Amygdala (tissue), 56 donors: ENCODE measurements at regions not wholly inside any gene's neighbourhood (a gene's known extent, or its start where the extent isn't known, plus 50 kb on each side); places are given as distances from the start of the nearest gene placed in this dataset.

Source experiments
- DNase-seq, 56 donors: peaks; one replicate each; lab custom pipeline; 2025; lab: John Stamatoyannopoulos, UW

DNA sequence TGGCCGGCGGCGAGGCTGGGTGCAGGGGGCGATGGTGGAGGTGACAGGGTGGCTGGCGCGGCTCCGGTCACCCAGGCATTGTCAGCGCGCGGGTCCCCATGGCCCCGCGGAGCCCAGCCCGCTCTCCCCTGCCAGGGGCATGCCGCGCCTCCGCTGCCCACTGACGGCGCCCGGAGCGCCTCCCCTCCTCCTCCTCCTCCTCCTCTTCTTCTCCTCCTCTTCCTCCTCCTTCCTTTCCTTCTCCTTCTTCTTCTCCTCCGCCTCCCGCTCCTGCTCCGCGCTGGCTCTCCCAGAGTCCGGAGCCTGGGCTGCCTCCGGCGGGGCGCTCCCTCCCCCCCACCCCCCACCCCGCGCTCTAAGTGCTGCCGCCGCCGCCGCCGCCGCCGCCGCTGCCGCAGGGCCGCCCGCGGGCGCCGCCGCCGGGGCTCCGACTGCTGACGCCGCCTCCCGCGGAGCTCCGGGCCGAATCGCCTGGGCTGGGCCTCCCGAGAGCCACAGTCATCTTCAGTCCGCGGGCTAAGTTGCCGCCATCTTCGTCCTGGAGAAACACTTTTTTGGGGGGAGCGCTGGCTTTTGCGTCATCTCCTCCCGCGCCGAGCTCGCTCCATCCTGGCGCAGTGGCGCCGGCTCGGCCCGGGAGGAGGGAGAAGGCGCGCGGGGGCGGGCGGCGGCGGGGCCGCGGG lies 348.3 kb downstream of the LIG4 start:
- peak in 39 of 56 donors; percentile 3 to 64 (median 28) for DNase-seq

GRCh38 chr13:107866032-107866940 lies 349.1 kb downstream of the LIG4 start:
- DNase-seq = peak in 36 of 56 donors; percentile 2 to 71 (median 23)

- no peak for DNase-seq
Measured at GRCh38 chr13:107865643-107866031, 349.7 kb downstream of the LIG4 start.

- DNase-seq = no peak
Measured at GRCh38 chr13:107865318-107865575, 350.1 kb downstream of the LIG4 start.

DNA sequence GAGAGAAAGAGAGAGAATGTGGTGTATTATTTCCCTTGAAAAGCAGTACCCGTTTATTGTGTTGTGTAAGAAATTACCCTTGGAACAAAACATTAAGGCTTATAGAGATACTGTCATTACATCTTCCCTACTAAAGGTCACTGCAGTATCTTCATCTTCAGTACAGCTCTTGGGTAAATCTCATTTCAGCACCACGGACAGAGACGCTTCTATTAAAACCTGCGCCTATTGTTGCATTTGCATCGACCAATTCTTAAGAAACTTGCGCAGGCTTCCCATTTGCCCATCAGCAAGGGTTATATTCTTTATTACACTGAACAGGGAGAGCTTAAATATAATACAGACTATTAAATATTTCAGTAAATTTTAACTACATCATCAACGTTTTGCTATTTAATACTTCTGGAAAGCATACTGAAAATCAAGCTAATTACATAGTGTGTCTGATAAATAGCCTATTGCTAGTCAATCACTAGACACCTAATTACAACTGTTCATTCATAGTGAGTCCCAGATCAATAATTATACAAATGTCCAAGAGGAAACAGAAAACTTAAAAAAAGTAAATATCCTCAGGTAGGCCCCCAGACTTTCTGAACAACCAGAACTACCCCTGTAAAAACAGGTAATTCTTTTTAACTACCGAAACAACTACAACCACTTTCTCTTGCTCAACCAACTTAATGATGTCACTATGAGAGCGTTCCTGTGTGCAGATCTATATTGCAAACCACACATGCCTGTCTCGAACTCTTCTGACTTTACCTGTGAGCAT lies 350.6 kb downstream of the LIG4 start:
- DNase-seq = peak in 4 of 56 donors; percentile 1 to 18 (median 2)

GRCh38 chr13:107860284-107860683 lies 355.1 kb downstream of the LIG4 start:
- DNase-seq = no peak

DNA sequence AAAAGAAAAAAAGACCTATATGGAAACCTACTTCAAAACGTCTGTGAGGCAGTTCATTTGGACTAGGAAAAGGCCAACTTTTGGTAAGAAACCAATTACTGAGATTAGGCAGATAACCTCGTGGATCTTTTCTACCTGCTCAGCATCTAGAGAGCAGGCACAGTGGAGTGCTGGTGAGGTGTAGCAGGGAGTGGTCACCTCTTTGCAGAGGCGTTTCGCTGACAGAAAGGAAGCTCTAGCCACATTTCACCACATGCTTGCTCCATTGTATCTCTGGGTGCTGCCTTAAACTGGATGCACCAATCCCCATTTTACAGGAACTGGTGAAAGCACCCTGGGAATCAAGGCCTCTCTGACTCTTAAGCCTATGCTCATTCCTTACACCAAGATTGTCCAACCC lies 360.5 kb downstream of the LIG4 start:
- DNase-seq = no peak

GRCh38 chr13:107852072-107852471 lies 363.3 kb downstream of the LIG4 start:
- DNase-seq = no peak

DNA sequence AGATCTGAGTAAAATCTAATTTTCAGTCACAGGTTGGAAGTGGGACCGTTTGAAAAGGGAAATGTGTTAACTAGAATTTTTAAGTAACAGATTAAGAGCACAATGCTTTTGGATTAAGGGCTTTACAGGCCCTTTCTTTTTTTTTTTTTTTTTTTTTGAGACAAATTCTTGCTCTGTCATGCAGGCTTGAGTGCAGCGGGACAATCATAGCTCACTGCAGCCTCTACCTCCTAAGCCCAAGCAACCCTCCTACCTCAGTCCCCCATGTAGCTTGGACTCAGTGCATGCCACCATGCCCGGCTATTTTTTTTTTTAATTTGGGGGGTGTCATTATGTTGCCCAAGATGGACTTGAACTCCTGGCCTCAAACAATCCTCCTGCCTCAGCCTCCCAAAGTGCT lies 363.7 kb downstream of the LIG4 start:
- DNase-seq = no peak

GRCh38 chr13:107847406-107847805 lies 367.9 kb downstream of the LIG4 start:
- DNase-seq = no peak

DNA sequence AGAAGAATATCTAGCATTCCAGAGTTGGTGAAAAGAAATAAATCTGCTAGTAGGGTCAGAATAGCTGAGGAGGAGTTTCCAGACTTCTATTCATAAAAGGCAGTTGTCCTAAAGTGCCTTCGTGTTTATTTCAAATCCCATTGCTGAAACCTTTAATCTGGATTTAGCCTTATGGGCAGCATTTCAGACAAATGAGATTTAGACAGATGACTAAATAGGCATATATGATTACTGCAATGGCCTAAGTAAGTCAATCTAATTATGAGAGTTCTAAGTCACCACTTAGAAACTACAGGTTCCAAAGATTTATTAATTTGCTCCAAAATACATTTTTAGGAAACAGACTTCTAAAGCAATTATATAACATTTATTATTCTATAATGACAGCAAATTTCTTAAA lies 368.7 kb downstream of the LIG4 start:
- DNase-seq = no peak

GRCh38 chr13:107845911-107846310 lies 369.4 kb downstream of the LIG4 start:
- no peak for DNase-seq

DNA sequence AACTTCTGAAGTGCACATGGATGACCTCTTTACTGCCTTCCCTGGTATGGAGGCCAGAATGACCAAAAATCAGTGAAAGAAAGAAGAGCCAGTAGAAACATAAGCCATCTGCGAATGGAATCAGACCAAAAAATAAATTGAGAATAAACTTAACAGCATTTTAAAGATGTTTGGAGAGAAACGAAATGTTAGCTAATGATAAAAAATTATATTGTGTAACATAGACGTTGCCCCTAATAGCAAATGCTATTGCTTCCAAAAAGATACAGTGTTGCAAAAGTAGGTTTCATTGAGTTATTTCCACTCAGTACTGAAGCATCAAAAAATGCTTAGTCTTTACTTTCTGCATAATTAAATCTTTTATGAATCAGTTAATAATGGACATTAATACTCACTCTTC lies 371.7 kb downstream of the LIG4 start:
- no peak for DNase-seq

GRCh38 chr13:107843281-107843680 lies 372.1 kb downstream of the LIG4 start:
- no peak for DNase-seq

DNA sequence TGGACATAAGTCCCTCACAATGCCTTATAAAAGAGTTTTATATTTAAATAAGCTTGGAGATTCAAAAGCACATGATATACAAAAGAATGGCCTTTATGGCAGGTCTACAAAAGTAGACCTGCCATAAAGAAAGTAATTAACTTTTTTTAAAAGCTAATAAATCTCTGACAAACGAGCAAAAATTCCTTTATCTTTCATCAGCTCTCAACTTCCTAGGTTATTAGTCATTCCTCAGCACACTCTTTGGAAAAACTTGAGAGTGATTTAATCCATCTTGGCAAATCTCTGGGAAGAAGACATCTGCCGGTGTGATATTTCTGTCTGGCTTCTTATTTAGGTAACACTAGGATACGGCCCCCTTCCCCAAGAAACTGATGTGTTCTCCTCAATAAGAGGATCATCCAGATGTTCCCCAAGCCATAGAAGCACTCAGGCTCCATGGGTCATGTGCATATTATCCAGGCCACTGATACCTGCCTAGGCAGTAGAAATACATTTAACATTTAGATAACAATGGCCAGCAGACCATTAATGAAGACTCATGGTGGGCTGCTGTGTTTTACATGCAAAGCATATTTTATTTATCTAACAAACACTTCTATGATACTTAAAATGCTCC lies 372.7 kb downstream of the LIG4 start:
- DNase-seq = no peak

GRCh38 chr13:107838588-107839161 lies 376.7 kb downstream of the LIG4 start:
- peak in 2 of 56 donors; percentile 2 for DNase-seq

DNA sequence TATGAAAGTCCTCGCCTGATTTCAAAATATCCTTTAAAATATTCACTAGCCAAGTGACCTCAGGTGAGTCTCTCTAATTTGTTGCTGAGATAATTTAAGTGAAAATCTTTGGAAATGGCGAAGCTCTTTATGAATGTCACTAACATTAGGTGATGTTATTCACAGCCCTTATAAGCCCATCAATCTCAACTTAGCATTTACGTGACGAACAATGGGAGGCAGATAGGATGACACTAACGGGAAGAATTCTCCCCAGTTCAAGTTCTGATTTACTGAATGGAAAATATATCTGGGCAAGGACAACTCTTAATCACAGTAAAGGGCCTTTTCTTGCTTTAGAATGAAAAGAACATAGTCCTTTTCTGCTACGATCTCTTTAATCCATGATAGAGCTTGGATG lies 378.7 kb downstream of the LIG4 start:
- no peak for DNase-seq

GRCh38 chr13:107835339-107836018 lies 379.9 kb downstream of the LIG4 start:
- DNase-seq = no peak

DNA sequence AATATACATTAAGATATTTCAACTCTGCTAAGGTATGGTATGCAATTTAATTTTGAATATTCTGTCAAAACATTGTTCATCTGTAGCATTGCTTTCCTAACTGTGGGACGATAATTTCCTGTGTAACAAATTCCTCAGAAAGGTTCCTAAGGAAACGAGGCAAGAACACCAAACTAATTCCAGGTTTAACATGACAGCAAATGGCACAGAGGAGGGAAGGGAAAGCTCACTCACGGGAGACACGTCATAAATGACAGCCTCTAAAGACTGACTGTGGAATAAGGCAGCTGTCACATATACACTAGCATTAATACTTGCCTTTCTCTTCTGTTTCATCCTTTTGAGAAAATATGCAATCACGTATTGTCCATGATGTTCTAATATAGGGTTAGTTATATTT lies 380.6 kb downstream of the LIG4 start:
- no peak for DNase-seq

- DNase-seq = no peak
Measured at GRCh38 chr13:107834281-107834680, 381.1 kb downstream of the LIG4 start.
